HG03457 (cell line): ENCODE measurements at regions not wholly inside any gene's neighbourhood (a gene's known extent, or its start where the extent isn't known, plus 50 kb on each side); places are given as distances from the start of the nearest gene placed in this dataset.
"Not testable (repeated sequence)": the region's sequence is repeated elsewhere in the genome, so short reads cannot be mapped to it uniquely, and the experiment has no call there.

Source experiments
- ATAC-seq: cut with Tn5 transposase; IDR thresholded peaks from one replicate; pipeline ENCODE4 v1.9.1; 2021; ENCODE audit warnings: moderate number of reproducible peaks; ENCODE audit not compliant: unreplicated experiment

DNA sequence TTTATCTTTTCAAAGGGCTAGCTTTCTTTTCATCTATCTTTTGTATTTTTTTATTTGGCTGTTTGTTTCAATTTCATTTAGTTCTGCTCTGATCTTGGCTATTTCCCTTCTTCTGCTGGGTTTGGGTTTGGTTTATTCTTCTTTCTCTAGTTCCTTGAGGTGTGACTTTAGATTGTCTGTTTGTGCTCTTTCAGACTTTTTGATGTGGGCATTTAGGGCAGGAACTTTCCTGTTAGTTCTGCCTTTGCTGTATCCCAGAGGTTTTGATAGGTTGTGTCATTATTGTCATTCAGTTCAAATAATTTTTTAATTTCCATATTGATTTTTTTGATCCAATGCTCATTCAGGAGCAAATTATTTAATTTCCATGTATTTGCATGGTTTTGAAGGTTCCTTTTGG, 325.0 kb downstream of the PTPRC start:
- ATAC-seq: not testable (repeated sequence)

DNA sequence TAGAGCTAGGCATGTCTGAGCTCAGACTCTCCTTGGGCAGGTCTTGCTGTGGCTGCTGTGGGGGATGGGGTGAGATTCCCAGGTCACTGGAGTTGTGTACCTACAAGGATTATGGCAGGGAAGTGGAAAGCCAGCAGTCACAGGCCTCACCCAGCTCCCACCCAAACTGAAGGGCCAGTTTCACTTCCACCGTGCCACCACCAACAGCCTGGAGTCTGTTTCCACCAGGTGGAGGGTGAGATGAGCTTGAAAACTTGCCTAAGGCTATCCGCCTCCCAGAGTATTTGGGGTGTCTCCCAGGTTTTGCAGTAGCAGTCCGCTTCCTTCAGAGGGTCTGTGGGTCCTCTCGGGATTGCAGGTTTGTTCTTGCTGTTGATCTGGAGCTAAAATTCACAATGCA, 327.7 kb downstream of the PTPRC start:
- no peak for ATAC-seq

DNA sequence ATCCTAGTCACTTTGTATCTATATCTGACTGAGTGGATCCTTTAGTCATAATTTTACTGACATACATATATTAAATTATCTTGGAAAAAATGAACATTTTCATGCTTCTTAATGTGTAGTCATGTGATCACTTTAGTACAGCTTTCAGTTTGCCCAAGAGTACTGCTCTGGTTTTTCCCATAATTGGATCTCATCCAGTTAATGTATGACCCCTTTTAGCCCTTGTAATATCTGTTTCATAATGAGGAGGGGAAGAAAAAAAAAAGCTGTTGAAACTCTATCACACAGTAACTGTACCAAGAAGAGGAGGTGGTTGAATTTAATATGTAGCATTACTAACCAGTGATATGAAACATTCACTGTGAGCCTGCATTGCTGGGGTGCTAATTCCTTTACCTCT, 328.7 kb downstream of the PTPRC start:
- ATAC-seq: no peak

DNA sequence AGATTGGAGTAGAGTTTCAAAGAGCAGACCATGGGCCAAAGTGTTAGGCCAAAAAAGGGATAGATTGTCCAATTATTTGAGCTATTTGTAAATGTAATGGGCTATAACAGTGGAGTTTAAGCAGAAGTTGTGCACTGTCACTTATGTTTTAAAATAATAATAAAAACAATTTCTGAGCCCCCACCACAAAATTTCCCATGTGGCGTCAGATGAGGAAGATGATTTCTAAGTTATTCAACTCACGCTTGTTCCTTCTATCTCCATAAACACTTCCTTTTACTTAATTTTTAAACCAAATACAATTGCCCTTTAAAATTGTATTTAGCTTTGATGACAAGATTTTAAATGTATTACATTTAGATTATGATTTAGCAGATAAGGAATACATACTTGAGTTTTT, 330.0 kb downstream of the PTPRC start:
- no peak for ATAC-seq

DNA sequence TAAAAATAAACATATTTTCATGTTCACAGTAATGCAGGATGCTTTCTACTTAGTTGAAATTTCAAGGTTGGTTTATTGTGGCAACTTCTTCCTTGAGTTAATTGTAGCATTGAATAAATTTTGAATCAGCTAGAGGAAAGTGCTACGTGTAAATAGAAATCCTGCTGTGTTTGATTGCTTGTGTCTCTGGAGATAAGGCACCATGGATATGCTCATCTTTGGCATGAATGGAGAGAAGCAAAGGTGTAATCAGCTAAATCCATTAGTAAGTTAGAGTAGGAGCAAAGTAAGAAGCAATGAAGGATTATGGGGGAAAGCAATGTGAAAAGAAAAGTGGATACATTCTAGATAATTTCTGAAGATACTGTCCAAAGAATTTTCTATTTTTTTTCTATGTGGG, 331.1 kb downstream of the PTPRC start:
- ATAC-seq: no peak

DNA sequence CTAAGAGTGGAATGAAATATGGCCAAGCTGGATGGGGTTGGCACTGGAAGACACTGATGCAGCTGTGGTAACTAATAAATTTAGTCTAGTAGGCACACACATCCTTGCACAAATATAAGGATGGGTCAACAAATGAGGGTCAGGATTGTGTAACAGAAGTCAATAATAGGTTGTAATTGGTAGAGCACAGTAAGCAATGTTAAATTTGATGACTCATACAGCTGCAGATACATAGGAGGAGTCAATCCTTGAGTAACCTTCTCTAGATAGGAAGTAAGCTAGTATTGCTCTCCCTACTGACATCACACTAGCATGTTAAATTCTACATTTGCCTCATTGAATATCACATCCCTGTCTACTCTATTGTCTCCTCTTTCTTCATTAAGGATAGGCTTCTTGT, 332.1 kb downstream of the PTPRC start:
- no peak for ATAC-seq

DNA sequence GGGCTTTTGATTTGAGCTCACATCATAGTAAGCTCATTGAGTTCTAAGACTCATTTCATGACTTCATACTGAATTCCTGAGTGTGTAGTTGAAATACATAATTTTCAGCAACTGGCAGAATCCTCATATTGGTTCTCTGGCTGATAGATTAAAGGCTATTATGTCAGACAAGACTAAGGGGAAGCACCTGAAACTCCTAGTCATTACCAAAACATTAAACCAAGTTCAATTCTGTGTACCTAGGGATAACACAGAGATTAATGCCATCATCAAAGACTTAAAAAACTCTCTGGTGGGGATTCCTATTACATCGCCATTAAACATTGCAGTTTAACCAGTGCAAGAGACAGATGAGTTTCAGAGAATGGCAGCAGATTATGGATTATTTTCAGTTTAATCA, 339.1 kb downstream of the PTPRC start:
- no peak for ATAC-seq

DNA sequence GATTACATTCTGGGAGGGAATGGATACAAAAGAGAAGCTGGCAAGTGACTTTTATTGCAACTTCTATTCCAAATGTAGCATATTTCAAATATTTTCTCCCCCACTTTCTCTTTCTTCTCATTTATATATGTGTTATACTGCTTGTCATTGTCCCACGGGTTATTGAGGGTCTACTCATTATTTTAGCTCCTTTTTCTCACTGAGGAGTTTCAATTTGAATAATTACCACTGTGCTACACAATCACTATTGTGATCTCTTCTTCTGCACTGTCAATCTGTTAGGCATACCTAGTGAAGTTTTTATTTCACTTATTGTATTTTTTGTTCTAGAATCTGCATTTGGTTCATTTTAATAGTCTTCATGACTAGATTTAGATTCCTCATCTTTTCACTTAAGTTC, 339.7 kb downstream of the PTPRC start:
- no peak for ATAC-seq

DNA sequence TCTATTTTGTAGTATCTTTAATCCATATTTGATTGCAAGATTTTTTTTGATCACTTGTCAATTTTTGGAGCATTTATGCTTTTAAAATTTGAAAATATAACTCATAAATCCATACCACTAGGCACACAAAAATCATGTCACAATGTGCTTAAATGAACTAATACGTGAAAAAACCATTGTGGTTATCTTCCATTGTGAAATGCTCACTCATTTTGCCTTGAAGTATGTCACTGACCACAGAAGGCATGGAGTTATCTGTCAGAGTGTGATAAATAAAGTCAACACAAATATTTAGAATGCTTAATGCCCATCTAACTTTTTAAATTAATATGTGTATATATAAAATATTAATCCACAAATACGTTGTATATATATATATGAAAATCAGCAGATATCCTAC, 347.2 kb downstream of the PTPRC start:
- ATAC-seq: no peak

DNA sequence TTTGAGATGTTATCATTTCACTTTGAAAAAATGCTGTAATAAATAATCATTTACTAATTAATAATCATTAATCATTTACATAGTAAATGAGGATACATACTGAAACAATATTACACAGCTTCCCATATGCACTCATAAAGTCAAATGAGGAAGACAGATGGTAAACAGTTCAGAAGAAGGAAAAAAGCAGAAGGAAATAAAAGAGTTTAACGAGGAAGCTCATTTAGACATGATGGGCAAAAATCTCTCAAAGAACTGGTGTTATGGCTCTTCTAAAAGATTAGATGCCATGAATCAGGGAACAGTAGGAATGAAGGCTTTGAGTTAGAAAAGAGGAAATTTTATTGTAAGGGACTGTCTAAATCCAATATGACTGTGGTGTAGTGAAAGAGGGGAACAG, 347.6 kb downstream of the PTPRC start:
- no peak for ATAC-seq

DNA sequence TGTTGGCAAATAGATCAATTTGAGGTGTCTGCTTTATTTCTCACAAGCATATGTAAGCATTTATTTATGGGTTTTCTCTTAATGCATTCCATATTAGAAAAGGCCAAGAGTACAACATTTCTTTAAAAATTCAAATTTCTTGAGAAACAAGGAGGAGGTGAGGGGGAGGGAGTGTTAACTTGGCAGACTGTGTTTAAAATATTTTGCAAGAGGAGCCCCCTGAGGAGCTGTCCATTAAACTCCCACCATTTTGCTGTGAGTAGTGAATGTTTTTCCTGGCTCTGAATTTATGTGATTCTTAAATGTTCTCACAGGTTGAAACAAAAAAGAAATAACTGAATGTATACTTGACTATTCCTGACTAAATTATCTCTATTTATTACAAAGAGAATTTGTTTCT, 363.8 kb downstream of the PTPRC start:
- no peak for ATAC-seq

DNA sequence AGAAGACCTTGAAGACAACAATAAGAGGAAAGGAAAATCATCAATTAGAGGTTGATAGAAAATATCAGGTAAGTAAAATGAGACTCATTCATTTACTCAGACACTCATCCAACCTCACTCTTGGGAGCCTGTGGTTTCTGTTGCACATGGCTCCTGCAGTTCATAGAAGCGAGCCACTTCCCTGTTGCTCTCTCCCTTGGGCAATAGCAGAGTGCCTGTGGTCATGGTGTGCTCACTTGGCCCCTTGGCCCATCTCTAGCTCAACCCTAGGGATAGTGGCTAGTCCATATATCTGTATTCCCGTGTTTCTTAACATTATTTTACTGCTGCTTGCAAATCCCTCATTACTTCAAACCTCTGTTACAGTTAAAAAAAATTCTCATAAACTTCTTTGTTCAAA, 368.6 kb downstream of the PTPRC start:
- no peak for ATAC-seq

DNA sequence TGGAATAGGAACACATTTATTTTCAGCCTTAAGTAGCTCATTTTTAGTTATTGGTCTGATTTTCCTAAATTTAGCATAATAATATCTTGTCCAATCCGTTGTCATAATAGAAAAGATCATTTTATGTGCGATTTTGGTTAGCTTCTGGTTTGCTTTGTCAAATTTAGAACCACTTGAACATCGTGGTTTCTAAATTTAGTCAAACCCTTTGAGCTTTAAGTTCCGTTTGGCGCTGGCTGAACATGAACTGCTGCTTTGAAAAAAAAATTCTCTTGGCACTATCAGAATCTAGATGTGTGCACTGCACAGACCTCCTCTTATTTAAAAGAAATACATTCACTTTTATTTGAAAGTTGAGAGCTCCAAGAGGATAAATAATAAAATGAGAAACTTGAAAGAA, 370.6 kb downstream of the PTPRC start:
- ATAC-seq: no peak

DNA sequence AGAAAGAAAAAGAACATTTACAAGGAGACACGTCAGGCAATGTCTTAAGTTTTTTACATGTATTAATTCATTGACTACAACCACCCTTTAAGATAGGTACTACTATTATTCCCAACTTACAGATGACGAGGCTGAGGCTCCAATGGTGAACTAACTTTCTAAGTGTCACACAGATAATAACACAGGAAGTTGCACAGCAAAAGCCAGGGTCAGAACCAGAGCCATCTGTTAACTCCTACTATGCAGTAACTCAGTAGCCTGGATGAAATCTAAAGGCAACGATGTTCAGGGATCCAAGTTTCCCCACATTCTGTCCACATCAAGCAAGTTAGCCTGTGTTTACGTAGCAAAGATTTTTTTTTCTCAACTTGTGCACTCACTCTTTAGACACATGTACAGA, 371.7 kb downstream of the PTPRC start:
- ATAC-seq: no peak

DNA sequence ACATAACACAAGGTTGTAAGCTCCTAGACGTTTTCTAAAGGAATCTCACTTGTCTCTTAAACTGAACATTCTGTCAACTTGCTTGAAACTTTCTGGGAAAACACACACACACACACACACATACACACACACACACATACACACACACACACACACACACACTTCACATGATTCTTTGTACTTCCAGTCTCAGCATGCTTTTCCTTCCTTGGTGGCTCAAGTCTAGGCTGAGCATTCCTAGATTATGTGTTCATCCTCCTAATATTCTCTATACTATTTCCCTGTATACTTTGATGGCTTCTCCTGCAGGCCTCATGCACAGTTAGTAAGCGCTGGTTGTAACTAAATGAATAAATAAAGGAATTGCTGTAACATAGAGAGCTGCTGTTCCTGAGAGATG, 372.1 kb downstream of the PTPRC start:
- ATAC-seq: no peak

DNA sequence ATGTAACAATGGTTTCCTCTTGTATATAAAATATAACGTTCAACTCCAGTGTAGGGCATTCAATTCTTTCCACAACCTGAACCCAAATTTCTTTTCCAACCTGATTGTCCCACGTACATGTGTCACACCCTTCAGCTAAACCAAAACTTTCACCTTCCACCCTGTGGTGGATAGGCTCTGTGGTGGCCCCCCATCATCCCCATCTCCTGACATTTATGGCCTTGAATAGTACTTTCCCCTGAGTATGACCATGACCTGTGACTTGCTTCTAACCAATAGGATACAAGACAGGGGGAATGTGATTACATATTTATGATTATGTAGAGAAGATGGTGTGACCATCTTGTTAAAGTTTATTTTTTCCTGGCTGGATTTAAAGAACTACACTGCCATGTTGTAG, 377.0 kb downstream of the PTPRC start:
- ATAC-seq: no peak

DNA sequence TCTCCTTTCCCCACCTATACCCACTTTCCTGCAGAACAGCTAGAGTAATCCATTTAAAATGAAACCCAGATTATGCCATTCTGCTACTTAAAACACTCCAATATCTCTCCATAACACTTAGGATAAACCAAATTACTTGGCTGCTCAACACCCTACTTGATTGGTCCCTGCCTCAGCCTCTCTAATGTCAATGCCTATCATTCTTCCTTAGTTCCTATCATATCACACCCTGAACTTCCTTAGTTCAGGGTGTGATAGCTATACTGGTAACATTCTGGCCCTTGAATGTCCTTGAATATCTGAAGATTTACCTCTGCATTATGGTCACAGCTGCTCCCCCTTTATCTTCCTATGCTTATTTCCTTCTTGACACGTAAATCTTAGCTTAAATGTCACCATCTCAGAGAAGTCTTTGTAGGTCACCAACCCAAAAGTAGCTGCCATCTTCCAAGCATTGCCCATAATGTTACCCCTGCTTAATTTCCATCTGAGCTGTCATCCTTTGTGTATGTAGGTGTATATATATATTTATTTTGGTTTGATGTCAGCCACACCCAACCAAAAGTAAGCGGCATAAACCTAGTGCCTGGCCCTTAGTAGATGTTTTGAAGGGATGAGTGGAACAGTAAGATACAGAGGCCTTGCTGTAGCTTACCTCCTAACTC, 379.8 kb downstream of the PTPRC start:
- ATAC-seq: no peak

DNA sequence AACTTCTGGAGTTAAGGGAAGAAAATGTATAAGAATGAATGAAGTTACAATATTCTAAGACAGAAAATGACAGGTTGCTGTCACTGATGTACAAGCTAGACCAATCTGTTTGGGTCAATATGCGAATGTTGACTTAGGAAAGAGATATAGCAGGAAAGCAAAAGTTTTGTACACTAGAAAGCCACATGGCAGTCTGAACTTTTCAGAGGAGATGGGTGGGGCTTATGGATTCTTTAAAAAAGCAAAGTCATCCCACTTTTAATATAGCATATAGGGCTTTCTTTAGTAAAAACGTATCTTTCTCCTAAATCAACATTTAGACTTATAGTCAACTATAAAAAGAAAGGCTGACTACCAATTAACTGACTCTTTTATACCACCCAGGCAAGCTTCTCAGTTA, 381.2 kb downstream of the PTPRC start:
- ATAC-seq: no peak

DNA sequence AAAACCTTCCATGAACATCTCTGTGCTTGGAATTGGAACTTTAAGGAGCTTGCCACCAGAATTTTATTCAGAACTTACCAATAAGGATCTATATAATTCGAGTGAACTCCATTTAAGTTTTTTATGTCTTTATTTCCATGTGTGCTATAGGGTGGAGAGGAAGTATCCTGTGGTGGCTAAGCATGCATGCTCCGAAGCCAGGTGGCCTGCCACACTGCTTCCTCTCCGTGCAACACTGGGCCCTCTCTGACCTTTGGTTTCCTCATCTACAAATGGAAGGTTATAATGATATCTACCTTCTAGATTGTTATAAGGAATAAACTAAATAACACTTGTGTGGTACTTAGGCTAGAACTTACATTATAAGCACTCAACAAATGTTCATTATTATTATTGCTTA, 382.1 kb downstream of the PTPRC start:
- ATAC-seq: no peak

DNA sequence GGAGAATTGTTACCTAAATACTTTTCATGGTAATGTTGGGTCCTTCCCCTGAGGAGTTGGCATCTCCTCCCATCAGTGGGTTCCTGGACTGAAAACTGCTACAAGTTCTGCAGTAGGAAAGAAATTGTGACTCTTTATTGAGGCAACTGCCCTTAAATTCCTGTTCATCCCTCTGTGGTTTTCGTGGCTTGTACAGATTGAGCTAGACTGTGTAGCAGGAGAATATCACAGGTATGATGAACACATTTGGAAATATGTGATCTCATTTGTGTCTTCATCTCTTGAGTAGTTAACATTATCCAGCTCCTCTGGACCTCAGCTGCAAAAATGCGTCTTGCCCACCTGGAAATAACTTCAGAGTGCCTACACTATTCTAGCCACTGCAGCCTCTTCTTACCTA, 390.6 kb downstream of the PTPRC start:
- no peak for ATAC-seq

DNA sequence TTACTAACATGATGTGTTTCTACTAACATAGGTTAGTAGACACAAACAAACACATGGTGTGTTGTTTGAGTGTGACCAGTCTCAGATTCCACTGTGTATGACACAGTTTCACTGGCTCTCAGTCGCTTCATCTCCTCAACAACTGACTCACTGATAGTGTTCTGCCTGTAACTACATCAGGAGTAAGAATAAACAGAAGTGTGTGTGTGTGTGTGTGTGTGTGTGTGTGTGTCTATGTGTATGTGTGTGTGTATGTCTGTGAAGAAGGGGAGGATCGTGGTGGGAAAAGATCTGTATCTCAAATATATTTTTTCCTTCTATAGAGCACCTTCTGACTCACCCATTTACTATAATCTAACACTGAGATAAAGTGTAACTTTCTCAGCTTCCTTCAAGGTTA, 391.0 kb downstream of the PTPRC start:
- no peak for ATAC-seq

DNA sequence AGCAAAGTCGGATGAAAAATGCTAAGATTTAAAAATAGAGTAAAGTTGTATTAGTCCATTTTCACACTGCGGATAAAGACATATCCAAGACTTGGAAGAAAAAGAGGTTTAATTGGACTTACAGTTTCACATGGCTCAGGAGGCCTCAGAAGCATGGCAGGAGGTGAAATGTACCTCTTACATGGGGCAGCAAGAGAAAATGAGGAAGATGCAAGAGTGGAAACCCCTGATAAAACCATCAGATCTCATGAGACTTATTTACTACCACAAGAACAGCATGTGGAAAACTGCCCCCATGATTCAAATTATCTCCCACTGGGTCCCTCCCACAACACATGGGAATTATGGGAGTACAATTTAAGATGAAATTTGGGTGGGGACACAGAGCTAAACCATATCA, 391.7 kb downstream of the PTPRC start:
- ATAC-seq: not testable (repeated sequence)

DNA sequence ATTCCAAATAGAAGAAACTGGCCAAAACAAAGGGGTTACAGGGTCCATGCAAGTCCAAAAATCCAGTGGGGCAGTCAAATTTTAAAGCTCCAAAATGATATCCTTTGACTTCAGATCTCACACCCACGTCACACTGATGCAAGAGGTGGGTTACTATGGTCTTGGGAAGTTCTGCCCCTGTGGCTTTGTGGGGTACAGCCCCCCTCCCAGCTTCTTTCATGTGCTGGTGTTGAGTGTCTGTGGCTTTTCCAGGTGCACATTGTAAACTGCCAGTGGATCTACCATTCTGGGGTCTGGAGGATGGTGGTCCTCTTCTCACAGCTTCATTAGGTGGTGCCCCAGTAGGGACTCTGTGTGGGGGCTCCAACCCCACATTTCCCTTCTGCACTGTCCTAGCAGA, 392.3 kb downstream of the PTPRC start:
- ATAC-seq: not testable (repeated sequence)

DNA sequence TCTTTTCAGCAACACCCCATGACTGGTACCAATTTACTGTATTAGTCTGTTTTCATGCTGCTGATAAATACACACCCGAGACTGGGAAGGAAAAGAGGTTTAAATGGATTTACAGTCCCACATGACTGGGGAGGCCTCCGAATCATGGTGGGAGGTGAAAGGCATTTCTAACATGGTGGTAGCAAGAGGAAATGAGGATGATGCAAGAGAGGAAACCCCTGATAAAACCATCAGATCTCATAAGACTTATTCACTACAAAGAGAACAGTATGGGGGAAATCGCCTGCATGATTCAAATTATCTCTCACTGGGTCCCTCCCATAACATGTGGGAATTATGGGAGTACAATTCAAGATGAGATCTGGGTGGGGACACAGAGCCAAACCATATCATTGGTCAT, 393.6 kb downstream of the PTPRC start:
- ATAC-seq: not testable (repeated sequence)
